HepG2 (cell line): ENCODE measurements at regions not wholly inside any gene's neighbourhood (a gene's known extent, or its start where the extent isn't known, plus 50 kb on each side); places are given as distances from the start of the nearest gene placed in this dataset.
A peak's percentile ranks its signal among the peaks of the same experiment; 100 is the strongest.

ENCODE experiments used
- BHLHE40 ChIP-seq: IDR thresholded peaks from 2 replicates; pipeline ENCODE4 v1.6.1; 2011; ENCODE audit warnings: low read length, improper control_type of control experiment
- FOXA3 ChIP-seq: IDR thresholded peaks from 2 replicates; pipeline ENCODE4 v1.6.1; 2016; ENCODE audit warnings: missing genetic modification reagents, missing compliant biosample characterization
- PATZ1 ChIP-seq: sonication (generic); formaldehyde crosslinking; IDR thresholded peaks from 2 replicates; pipeline ENCODE4 v1.4.0; 2020; ENCODE audit warnings: missing genetic modification reagents
- THYN1 ChIP-seq: sonication (generic); formaldehyde crosslinking; IDR thresholded peaks from 2 replicates; pipeline ENCODE4 v1.8.1; 2023; ENCODE audit warnings: low read depth, mild to moderate bottlenecking, moderate library complexity, missing genetic modification reagents, borderline replicate concordance
- ZFP36L1 ChIP-seq: sonication (generic); formaldehyde crosslinking; IDR thresholded peaks from 2 replicates; pipeline ENCODE4 v1.8.0; 2022; ENCODE audit warnings: mild to moderate bottlenecking, missing genetic modification reagents, moderate library complexity
- ZFP41 ChIP-seq: sonication (generic); formaldehyde crosslinking; IDR thresholded peaks from 2 replicates; pipeline ENCODE4 v1.4.0; 2020; ENCODE audit warnings: mild to moderate bottlenecking, missing genetic modification reagents, borderline replicate concordance
- ZNF143 ChIP-seq: sonication (generic); formaldehyde crosslinking; IDR thresholded peaks from 2 replicates; pipeline ENCODE4 v1.4.0; 2020; ENCODE audit warnings: missing genetic modification reagents
- ZNF644 ChIP-seq: IDR thresholded peaks from 2 replicates; pipeline ENCODE4 v1.6.1; 2016; ENCODE audit warnings: low read depth
- TF ChIP-seq, protein P1 (sequence below): sonication (generic); formaldehyde crosslinking; IDR thresholded peaks from 2 replicates; pipeline ENCODE4 v1.8.0; 2022; ENCODE audit warnings: mild to moderate bottlenecking, missing genetic modification reagents
- TF ChIP-seq, protein P2 (sequence below): sonication (generic); formaldehyde crosslinking; conservative IDR thresholded peaks from 2 replicates; pipeline ENCODE4 v1.4.0; 2020; ENCODE audit warnings: mild to moderate bottlenecking, missing genetic modification reagents, moderate library complexity

DNA sequence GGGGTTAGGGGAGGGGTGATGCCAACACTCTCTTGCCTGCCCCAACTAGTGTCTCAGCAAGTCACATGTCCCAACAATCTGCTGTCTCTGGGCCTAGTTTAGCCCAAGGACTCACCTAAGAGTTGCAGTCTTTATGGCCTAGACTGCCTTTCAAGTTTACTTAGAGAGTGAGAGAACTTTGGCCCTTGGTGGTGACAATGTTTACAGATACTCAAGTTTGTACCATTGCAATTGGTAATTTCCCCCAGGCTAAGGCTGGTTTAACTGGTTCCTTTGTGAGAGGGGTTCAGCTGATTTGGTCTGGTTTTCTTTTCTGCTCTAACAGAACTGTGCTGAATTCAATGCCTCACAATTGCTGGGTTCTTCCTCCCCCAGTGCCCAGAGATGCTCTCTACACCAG, 1279.9 kb upstream of the EYS start (continued):
- TF ChIP-seq FOXA3 (CRISPR knock-in tag): peak; percentile 57; the same call in 1 of the 2 replicates
- TF ChIP-seq, protein P1, sequence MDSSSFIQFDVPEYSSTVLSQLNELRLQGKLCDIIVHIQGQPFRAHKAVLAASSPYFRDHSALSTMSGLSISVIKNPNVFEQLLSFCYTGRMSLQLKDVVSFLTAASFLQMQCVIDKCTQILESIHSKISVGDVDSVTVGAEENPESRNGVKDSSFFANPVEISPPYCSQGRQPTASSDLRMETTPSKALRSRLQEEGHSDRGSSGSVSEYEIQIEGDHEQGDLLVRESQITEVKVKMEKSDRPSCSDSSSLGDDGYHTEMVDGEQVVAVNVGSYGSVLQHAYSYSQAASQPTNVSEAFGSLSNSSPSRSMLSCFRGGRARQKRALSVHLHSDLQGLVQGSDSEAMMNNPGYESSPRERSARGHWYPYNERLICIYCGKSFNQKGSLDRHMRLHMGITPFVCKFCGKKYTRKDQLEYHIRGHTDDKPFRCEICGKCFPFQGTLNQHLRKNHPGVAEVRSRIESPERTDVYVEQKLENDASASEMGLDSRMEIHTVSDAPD (CRISPR knock-in tag): peak; percentile 43; the same call in 1 of the 2 replicates
- TF ChIP-seq ZFP41 (CRISPR knock-in tag): no peak
- TF ChIP-seq ZNF143 (CRISPR knock-in tag): no peak
- peak; percentile 86; the same call in 1 of the 2 replicates for TF ChIP-seq ZNF644 (CRISPR knock-in tag)
- no peak for TF ChIP-seq ZFP36L1 (CRISPR knock-in tag)
- no peak for TF ChIP-seq BHLHE40
- no peak for TF ChIP-seq PATZ1 (CRISPR knock-in tag)
- TF ChIP-seq THYN1 (CRISPR knock-in tag): no peak
- TF ChIP-seq, protein P2, sequence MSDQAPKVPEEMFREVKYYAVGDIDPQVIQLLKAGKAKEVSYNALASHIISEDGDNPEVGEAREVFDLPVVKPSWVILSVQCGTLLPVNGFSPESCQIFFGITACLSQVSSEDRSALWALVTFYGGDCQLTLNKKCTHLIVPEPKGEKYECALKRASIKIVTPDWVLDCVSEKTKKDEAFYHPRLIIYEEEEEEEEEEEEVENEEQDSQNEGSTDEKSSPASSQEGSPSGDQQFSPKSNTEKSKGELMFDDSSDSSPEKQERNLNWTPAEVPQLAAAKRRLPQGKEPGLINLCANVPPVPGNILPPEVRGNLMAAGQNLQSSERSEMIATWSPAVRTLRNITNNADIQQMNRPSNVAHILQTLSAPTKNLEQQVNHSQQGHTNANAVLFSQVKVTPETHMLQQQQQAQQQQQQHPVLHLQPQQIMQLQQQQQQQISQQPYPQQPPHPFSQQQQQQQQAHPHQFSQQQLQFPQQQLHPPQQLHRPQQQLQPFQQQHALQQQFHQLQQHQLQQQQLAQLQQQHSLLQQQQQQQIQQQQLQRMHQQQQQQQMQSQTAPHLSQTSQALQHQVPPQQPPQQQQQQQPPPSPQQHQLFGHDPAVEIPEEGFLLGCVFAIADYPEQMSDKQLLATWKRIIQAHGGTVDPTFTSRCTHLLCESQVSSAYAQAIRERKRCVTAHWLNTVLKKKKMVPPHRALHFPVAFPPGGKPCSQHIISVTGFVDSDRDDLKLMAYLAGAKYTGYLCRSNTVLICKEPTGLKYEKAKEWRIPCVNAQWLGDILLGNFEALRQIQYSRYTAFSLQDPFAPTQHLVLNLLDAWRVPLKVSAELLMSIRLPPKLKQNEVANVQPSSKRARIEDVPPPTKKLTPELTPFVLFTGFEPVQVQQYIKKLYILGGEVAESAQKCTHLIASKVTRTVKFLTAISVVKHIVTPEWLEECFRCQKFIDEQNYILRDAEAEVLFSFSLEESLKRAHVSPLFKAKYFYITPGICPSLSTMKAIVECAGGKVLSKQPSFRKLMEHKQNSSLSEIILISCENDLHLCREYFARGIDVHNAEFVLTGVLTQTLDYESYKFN (CRISPR knock-in tag): peak; percentile 28; the same call in 1 of the 2 replicates
